ENCODE measurements at regions not wholly inside any gene's neighbourhood (a gene's known extent, or its start where the extent isn't known, plus 50 kb on each side); places are given as distances from the start of the nearest gene placed in this dataset.

- no peak for TF ChIP-seq CTCF (conservative IDR thresholded peaks at IDR 0.05; ENCODE audit: low read depth, low read length)
- Histone ChIP-seq H2AFZ (ENCODE audit: low read depth) (no peak overlapping the region), H3K4me3 (IDR thresholded peaks at IDR 0.05; ENCODE audit: insufficient read depth, low read depth, low read length) (no peak overlapping the region), H3K27me3 (ENCODE audit: insufficient read depth, low read depth) (no peaks in the 10 kb centered on the region), H4K20me1 (ENCODE audit: insufficient read depth) (no peaks in the 10 kb centered on the region), H3K36me3 (ENCODE audit: insufficient read depth) (no peaks in the 10 kb centered on the region), H3K4me1 (ENCODE audit: low read depth, poor library complexity, severe bottlenecking) (no peaks in the 10 kb centered on the region), H3K4me2 (no peak overlapping the region), H3K9ac (no peak overlapping the region), H3K79me2 (ENCODE audit: insufficient read depth, low read depth) (no peaks in the 10 kb centered on the region), H3K27ac (no peak overlapping the region)
These were observed 1091.3 kb upstream of the CDH6 start for GRCh38 chr5:30102185-30102584.

DNA sequence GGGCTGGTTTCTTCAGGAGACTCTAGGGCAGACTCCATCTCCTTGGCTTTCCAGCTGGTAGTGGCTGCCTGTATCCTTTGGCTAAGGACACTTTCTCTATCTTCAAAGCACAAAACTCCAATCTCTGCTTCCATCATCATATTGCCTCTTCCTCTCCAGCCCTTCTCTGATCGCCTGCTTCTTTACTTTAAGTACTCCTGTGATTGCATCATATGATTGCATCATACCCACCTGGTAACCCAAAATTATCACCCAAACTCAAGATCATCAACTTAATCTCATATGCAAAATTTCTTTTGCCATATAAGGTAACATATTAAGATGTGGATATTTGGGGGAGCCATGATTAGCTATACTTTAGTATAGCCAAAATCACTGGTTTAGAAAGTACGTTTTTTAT is 1092.6 kb upstream of the CDH6 start:
- H3K36me3 ChIP-seq (ENCODE audit: insufficient read depth), result no peaks in the 10 kb centered on the region
- no peaks in the 10 kb centered on the region for H3K79me2 ChIP-seq (ENCODE audit: insufficient read depth, low read depth)
- no peak overlapping the region for H2AFZ ChIP-seq (ENCODE audit: low read depth)
- no peak overlapping the region for H3K27ac ChIP-seq
- no peak for TF ChIP-seq CTCF (conservative IDR thresholded peaks at IDR 0.05; ENCODE audit: low read depth, low read length)
- H4K20me1 ChIP-seq (ENCODE audit: insufficient read depth), result no peaks in the 10 kb centered on the region
- no peak overlapping the region for H3K4me3 ChIP-seq (IDR thresholded peaks at IDR 0.05; ENCODE audit: insufficient read depth, low read depth, low read length)
- no peaks in the 10 kb centered on the region for H3K4me1 ChIP-seq (ENCODE audit: low read depth, poor library complexity, severe bottlenecking)
- H3K27me3 ChIP-seq (ENCODE audit: insufficient read depth, low read depth), result no peaks in the 10 kb centered on the region
- no peak overlapping the region for H3K9ac ChIP-seq
- H3K4me2 ChIP-seq, result no peak overlapping the region

DNA sequence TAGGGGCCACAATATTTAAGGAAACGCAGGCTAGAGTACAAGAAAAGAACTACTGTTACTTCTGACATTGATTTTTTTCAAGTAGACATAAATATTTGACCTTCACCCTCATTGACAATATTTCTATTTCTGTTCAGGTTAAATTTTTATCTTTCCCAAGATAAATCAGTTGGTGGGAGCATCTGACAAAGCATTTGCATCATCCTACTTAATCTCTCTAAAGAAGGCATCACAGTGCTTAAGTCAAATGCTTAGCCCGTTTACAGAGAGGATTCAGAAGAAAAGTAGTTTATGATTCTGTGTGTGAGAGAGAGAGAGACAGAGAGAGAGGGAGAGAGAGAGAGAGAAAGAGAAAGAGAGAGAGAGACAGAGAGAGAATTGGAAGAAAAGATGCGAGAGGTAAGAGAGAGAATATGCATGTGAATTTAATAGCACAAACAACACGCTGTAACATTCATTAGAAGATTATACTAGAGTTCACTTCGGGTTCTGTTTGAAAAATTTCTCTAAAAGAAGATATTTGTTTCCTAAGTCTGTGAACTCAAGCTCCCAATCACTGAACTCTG is 1093.3 kb upstream of the CDH6 start:
- H3K4me2 ChIP-seq, result no peak overlapping the region
- no peak overlapping the region for H3K9ac ChIP-seq

DNA sequence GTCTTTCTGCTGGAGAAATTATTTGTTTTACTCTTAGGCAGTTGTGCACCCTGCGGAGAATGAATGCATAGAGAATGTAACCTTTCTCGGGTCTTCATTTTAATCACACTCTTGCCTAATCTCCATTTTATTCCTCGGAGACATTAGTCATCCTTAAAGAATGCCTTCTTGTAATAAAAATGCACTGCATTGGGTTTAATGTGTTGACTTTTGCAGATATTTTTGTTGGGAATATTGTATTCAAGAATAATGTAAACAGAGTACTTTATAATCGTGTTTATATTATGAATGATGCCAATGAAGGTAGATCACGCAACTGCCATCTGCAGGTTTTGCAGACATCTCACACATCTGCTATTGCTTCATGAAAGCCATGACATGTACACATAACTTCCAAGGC is 1093.9 kb upstream of the CDH6 start:
- Histone ChIP-seq H3K79me2 (ENCODE audit: insufficient read depth, low read depth) (no peaks in the 10 kb centered on the region), H3K27ac (no peak overlapping the region), H3K4me3 (IDR thresholded peaks at IDR 0.05; ENCODE audit: insufficient read depth, low read depth, low read length) (no peak overlapping the region), H3K4me2 (no peak overlapping the region), H3K4me1 (ENCODE audit: low read depth, poor library complexity, severe bottlenecking) (no peaks in the 10 kb centered on the region), H2AFZ (ENCODE audit: low read depth) (no peak overlapping the region), H3K9ac (no peak overlapping the region), H3K27me3 (ENCODE audit: insufficient read depth, low read depth) (no peaks in the 10 kb centered on the region), H4K20me1 (ENCODE audit: insufficient read depth) (no peaks in the 10 kb centered on the region), H3K36me3 (ENCODE audit: insufficient read depth) (no peaks in the 10 kb centered on the region)
- no peak for TF ChIP-seq CTCF (conservative IDR thresholded peaks at IDR 0.05; ENCODE audit: low read depth, low read length)

More for the DNA sequence above, 1093.3 kb upstream of the CDH6 start:
- Histone ChIP-seq H3K27ac (no peak overlapping the region), H4K20me1 (ENCODE audit: insufficient read depth) (no peaks in the 10 kb centered on the region), H3K79me2 (ENCODE audit: insufficient read depth, low read depth) (no peaks in the 10 kb centered on the region), H3K4me1 (ENCODE audit: low read depth, poor library complexity, severe bottlenecking) (no peaks in the 10 kb centered on the region), H3K27me3 (ENCODE audit: insufficient read depth, low read depth) (no peaks in the 10 kb centered on the region), H3K36me3 (ENCODE audit: insufficient read depth) (no peaks in the 10 kb centered on the region), H3K4me3 (IDR thresholded peaks at IDR 0.05; ENCODE audit: insufficient read depth, low read depth, low read length) (no peak overlapping the region), H2AFZ (ENCODE audit: low read depth) (no peak overlapping the region)
- no peak for TF ChIP-seq CTCF (conservative IDR thresholded peaks at IDR 0.05; ENCODE audit: low read depth, low read length)
